ENCODE measurements at regions not wholly inside any gene's neighbourhood (a gene's known extent, or its start where the extent isn't known, plus 50 kb on each side); places are given as distances from the start of the nearest gene placed in this dataset.
A peak's percentile ranks its signal among the peaks of the same experiment; 100 is the strongest.

DNA sequence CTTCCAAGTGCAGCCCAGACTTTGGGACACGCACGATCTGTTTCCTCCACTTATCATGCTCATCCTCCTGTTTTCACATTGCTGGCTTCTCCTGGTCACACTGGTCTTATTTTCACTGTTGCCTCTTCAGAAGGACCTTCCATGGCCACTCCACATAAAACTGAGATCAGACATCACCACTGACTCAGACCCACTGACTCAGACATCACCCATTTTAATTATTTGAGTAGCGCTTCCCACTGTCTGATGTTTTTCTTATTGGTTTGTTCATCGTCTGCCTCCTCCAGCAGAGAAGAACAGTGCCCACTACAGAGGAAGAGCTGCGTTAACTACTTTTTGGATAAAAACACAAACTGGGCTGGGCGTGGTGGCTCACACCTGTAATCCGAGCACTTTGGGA lies 270.5 kb upstream of the PWP1 start:
- no peak overlapping the region for H3K4me3 ChIP-seq (ENCODE audit: low read depth, low read length)
- CTCF ChIA-PET: interaction anchor here (0.6 kb wide), 1 partner anchor 365 kb away, joined by 3 read pairs; no protein-coding TSS in a partner anchor
- no peaks in the 10 kb centered on the region for H3K36me3 ChIP-seq (ENCODE audit: control insufficient read depth in 2 of 2, insufficient read depth in 1 of 2, low read length in 2 of 2)
- no peaks in the 10 kb centered on the region for H3K9me3 ChIP-seq (ENCODE audit: control insufficient read depth, insufficient read depth, low read depth, low read length)
- no peak overlapping the region for H3K27ac ChIP-seq (ENCODE audit: extremely low read depth, low read depth, low read length)
- peaks cover 6% of the 10 kb centered on the region; the same call in 1 of the 2 replicates for H3K4me1 ChIP-seq (ENCODE audit: control insufficient read depth, insufficient read depth, low read length)
- POLR2A ChIA-PET: no interaction called here
- TF ChIP-seq ZNF513 (tag by site-specific recombination; IDR thresholded peaks at IDR 0.05) (no peak), TSHZ1 (tag by site-specific recombination; IDR thresholded peaks at IDR 0.05; ENCODE audit: borderline replicate concordance) (no peak), OSR2 (tag by site-specific recombination; IDR thresholded peaks at IDR 0.05) (peak; percentile 58)

DNA sequence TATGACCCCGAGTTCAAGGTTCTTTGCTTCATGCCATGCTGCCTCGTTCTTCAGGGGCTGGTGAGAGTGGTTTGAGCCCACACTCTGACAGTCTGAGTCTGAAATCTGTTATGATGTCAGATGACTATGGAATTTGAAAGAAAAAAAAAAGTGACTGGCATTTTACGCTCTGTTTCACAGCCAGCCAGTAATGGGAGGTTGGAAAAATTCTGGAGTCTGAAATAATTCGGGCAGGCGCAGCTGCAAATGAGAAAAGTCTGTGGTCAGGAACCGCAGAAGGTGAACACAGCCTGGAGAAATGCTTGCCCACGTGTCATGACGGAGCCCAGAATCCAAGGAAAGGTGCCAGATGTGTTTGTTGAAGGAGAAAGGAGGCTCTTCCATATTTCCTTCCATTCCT lies 269.8 kb upstream of the PWP1 start:
- CTCF ChIA-PET: no interaction called here
- H3K27ac ChIP-seq (ENCODE audit: extremely low read depth, low read depth, low read length): no peak overlapping the region
- TF ChIP-seq PRDM6 (tag by site-specific recombination; IDR thresholded peaks at IDR 0.05) (no peak), ZNF529 (tag by site-specific recombination; IDR thresholded peaks at IDR 0.05; ENCODE audit: insufficient replicate concordance) (no peak), ZNF311 (tag by site-specific recombination; IDR thresholded peaks at IDR 0.05; ENCODE audit: borderline replicate concordance) (no peak)
- no peaks in the 10 kb centered on the region for H3K36me3 ChIP-seq (ENCODE audit: control insufficient read depth in 2 of 2, insufficient read depth in 1 of 2, low read length in 2 of 2)
- POLR2A ChIA-PET: no interaction called here
- H3K4me3 ChIP-seq (ENCODE audit: low read depth, low read length): no peak overlapping the region
- H3K4me1 ChIP-seq (ENCODE audit: control insufficient read depth, insufficient read depth, low read length): peaks cover 6% of the 10 kb centered on the region; the same call in 1 of the 2 replicates
- no peaks in the 10 kb centered on the region for H3K9me3 ChIP-seq (ENCODE audit: control insufficient read depth, insufficient read depth, low read depth, low read length)

DNA sequence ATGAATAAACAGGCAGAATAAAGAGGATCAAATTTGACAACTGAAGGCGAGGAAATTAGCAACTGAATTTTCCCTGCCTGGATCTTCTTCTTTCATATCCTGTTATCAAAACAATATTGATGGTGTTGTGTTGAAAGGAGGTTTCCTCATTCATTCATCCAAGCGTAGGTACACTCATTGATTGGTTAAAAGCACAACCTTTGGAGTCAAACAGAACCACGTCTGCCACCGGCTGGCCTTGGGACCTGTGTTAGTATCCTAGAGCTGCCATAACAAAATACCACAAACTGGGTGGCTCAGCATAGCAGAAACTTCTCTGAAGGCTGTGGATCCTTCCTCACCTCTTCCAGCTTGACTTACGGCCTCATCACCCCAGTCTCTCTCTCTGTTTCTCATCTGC lies 268.6 kb upstream of the PWP1 start:
- Histone ChIP-seq H3K27ac (ENCODE audit: extremely low read depth, low read depth, low read length) (no peak overlapping the region), H3K4me1 (ENCODE audit: control insufficient read depth, insufficient read depth, low read length) (0 out of 2 replicates have a peak, but pooled peaks cover 2% of the 10 kb centered on the region), H3K36me3 (ENCODE audit: control insufficient read depth in 2 of 2, insufficient read depth in 1 of 2, low read length in 2 of 2) (no peaks in the 10 kb centered on the region), H3K4me3 (ENCODE audit: low read depth, low read length) (no peak overlapping the region), H3K9me3 (ENCODE audit: control insufficient read depth, insufficient read depth, low read depth, low read length) (no peaks in the 10 kb centered on the region)
- ChIA-PET CTCF (interaction anchor here (1.4 kb wide), 1 partner anchor 12 kb away, joined by 4 read pairs; no protein-coding TSS in a partner anchor), POLR2A (no interaction called here)
- no peak for TF ChIP-seq ZNF530 (tag by site-specific recombination; IDR thresholded peaks at IDR 0.05; ENCODE audit: low read depth)
- no peak for TF ChIP-seq SP2 (tag by site-specific recombination; IDR thresholded peaks at IDR 0.05)
- TF ChIP-seq ZNF837 (tag by site-specific recombination; IDR thresholded peaks at IDR 0.05): no peak
- no peak for TF ChIP-seq ZNF341 (tag by site-specific recombination; IDR thresholded peaks at IDR 0.05; ENCODE audit: low read depth)
- no peak for TF ChIP-seq ZBTB48 (tag by site-specific recombination; IDR thresholded peaks at IDR 0.05)
- TF ChIP-seq ZNF626 (tag by site-specific recombination; IDR thresholded peaks at IDR 0.05): no peak
- TF ChIP-seq ZNF221 (tag by site-specific recombination; IDR thresholded peaks at IDR 0.05; ENCODE audit: borderline replicate concordance): no peak
- TF ChIP-seq ZNF621 (tag by site-specific recombination; IDR thresholded peaks at IDR 0.05): no peak
